HTR-8/SVneo (cell line): ENCODE measurements at regions not wholly inside any gene's neighbourhood (a gene's known extent, or its start where the extent isn't known, plus 50 kb on each side); places are given as distances from the start of the nearest gene placed in this dataset.
"Not testable (repeated sequence)": the region's sequence is repeated elsewhere in the genome, so short reads cannot be mapped to it uniquely, and the experiment has no call there.

Experiments
- DNase-seq: peaks from one replicate; pipeline ENCODE4 v3.0.0; 2011; ENCODE audit warnings: low spot score, mixed read lengths; ENCODE audit not compliant: insufficient read length
- FAIRE-seq: peaks from 2 replicates; lab custom pipeline; 2011; peaks lifted over from hg19 to GRCh38; lab: Jason Lieb, UNC

GRCh38 chr1:232428786-232429530, 201.0 kb downstream of the SIPA1L2 start:
- no peak for FAIRE-seq
- DNase-seq = peak; percentile 48

DNA sequence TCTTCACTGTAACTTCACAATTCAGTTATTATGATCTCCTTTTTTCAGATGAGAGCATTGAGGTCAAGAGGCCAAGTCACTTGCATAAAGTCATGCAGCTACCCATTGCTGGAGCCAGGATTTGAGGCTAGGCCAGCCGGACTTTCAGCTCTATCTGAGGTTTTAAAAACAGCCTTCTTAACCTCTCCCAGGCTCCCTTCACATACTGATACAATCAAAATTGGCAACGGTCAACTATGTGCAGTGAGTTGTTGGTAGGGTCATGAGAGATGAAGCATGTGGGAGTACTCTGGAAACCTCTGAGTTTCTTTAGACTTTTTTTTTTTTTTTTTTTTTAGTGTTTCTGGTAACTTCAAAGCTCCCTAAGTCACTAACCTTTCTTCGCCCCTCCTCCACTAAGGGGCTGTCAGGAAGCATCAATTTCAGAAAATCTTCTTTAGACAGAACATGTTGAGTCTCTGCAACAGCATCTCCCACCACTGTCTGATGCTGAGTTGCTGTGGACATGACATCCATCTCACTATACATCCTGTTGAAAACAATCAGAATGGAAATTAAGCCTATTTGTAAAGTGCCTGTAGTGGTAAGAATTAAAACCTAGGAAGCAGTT, 201.8 kb downstream of the SIPA1L2 start:
- FAIRE-seq = no peak

DNA sequence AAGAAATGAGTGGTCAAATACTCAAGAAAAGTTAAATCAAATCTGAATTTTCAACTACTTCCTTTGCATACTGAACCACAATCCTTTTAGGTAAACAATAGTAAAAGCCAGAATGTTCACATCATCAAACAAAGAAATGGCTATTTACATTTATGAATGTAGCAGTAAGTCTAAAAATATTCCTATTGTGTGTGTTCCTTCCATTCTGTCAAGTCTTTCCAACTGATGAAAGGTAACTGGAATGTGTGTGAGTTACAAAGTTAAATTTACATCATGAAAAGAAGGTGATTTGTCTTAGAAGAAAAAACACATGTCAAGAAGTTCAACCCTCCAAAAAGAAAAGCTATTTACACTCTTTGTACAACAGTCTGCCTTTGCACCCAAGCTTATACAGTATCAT, 203.1 kb downstream of the SIPA1L2 start:
- no peak for FAIRE-seq
- no peak for DNase-seq

More for the DNA sequence above, 201.8 kb downstream of the SIPA1L2 start:
- DNase-seq = no peak

DNA sequence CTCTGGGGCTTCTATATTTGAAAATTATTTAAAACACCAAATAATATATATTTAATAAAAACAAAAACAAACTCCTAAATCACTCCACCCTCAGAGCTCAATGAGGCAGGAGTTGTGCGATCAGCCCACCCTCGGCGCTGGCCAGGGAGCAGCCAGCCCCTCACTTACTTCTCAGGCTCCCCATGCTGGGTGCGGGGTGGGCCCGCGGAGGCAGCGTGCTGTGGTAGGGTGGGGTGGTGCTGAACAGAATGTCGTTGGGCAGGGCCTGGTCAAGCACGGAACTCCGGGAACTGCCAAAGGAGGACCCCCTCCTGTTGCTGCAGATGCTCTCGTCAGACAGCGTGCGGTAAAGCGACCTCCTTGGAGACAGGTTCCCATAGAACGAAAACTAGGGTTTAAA, 204.5 kb downstream of the SIPA1L2 start:
- no peak for FAIRE-seq
- no peak for DNase-seq

DNA sequence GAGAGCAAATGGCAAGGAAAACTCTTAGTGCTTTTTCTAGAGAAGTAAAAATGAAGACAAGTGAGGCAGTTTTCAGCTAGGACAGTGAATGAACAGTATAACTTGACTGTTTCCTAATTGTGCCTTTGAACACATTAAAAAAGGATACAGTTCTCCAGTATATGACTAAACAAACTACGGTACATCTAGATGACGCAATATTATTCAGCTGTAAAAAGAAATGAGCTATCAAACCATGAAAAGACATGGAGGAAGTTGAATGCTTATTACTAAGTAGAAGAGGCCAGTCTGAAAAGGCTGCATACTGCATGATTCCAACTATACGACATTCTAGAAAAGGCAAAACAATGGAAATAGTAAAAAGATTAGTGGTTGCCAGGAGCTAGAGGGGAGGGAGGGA, 206.3 kb downstream of the SIPA1L2 start:
- FAIRE-seq (no peak), DNase-seq (no peak)

GRCh38 chr1:232422898-232423297, 207.0 kb downstream of the SIPA1L2 start:
- DNase-seq (no peak), FAIRE-seq (no peak)

- DNase-seq (no peak), FAIRE-seq (no peak)
Measured at GRCh38 chr1:232422098-232422497, 207.8 kb downstream of the SIPA1L2 start.

GRCh38 chr1:232421143-232421796, 208.7 kb downstream of the SIPA1L2 start:
- FAIRE-seq = no peak

GRCh38 chr1:232417636-232418248, 212.2 kb downstream of the SIPA1L2 start:
- FAIRE-seq (no peak), DNase-seq (no peak)

More at GRCh38 chr1:232421143-232421796, 208.7 kb downstream of the SIPA1L2 start:
- no peak for DNase-seq

- DNase-seq (no peak), FAIRE-seq (no peak)
Measured at GRCh38 chr1:232416026-232416568, 213.8 kb downstream of the SIPA1L2 start.

DNA sequence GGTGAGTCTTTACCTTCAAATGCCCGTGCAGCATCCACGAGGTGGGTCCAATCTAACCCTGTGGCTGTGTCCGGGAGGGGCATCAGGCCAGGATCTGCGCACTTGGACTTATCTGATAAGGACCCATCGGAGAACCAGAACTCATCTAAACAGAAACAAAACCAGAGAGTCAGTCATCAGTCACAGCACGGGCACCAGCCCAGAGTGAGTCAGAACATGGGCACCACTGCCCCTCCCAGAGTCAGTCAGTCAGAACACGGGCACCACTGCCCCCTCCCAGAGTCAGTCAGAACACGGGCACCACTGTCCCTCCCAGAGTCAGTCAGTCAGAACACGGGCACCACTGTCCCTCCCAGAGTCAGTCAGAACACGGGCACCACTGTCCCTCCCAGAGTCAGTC, 214.5 kb downstream of the SIPA1L2 start:
- FAIRE-seq, DNase-seq: not testable (repeated sequence)

- DNase-seq (no peak), FAIRE-seq (no peak)
Measured at GRCh38 chr1:232414100-232414499, 215.8 kb downstream of the SIPA1L2 start.

DNA sequence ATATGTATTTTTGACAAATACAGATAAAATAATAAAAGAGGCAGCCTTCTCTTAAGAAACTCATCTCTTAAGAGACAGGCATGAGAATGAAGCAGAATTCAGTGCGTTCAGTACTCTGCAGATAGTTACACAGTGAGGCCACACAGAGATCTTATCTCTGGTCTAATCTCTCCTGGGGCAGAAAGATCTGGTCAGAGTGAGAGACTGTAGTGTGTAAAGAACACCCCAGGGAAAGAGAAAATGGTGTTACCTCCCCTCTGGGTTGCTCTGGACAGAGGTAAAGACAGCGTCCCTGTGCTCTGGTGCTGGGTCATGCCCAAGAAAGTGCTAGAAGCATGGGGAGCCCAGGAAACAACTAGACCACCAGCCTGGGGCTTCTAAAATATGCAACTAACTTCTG, 216.3 kb downstream of the SIPA1L2 start:
- FAIRE-seq (no peak), DNase-seq (no peak)

DNA sequence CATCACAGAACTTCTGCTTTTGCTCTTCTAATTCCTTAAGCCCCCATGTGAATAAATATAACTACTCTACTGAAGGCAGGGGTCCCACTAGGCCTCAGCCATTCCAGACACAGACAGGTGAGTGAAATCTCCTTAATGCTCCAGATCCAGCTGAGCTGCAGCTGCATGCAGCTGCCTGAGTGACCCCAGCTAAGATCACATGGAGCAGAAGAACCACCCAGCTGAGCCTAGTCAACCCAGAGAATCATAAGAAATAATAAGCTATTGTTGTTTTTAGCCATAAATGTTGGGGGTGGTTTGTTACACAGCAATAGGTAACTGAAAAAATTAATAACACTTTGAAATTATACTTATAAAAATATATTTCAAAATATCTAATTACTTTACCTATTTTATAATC, 220.3 kb downstream of the SIPA1L2 start:
- FAIRE-seq = no peak
- DNase-seq = no peak

GRCh38 chr1:232407120-232407519, 222.8 kb downstream of the SIPA1L2 start:
- FAIRE-seq = no peak
- no peak for DNase-seq

- no peak for FAIRE-seq
- no peak for DNase-seq
Measured at GRCh38 chr1:232405781-232406180, 224.2 kb downstream of the SIPA1L2 start.

GRCh38 chr1:232404981-232405731, 224.8 kb downstream of the SIPA1L2 start:
- FAIRE-seq (no peak), DNase-seq (no peak)

DNA sequence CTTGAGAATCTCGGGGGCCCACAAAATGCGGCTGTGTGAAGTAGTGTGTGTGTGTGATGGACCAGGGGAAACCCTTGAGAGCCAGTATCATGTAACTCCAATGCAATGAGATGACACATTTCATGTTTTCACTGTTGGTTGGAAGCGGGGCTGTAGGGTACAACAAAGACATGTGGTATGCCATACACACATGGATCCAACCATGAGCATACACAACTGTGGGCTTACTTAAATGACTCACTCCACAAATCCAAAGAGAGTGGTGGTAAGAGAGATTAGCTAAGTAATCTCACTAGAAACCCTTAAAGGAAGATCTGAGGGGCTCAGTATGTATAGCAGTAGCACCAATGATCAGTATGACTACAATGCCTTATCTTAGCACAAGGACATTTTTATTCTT, 225.7 kb downstream of the SIPA1L2 start:
- FAIRE-seq = no peak

GRCh38 chr1:232403017-232403714, 226.8 kb downstream of the SIPA1L2 start:
- FAIRE-seq (no peak), DNase-seq (no peak)

More for the DNA sequence above, 225.7 kb downstream of the SIPA1L2 start:
- DNase-seq = no peak
